Peyer's patch (tissue), 4 donors: ENCODE measurements at regions not wholly inside any gene's neighbourhood (a gene's known extent, or its start where the extent isn't known, plus 50 kb on each side); places are given as distances from the start of the nearest gene placed in this dataset.

ENCODE experiments used
- DNase-seq, 3 donors: peaks; one replicate each; pipeline ENCODE4 v3.0.0-alpha.2; 2017 to 2019
- H3K27ac ChIP-seq, 4 donors: fragments of 200-600 bp; sonication (generic); one replicate each; pipeline ENCODE4 v1.5.1; 2016 to 2019
- H3K27me3 ChIP-seq, 2 donors: fragments of 200-600 bp; sonication (generic); one replicate each; pipeline ENCODE4 v1.5.1; 2019
- H3K36me3 ChIP-seq, 3 donors: fragments of 200-600 bp; sonication (generic); one replicate each; pipeline ENCODE4 v1.5.1; 2016 to 2019
- H3K4me1 ChIP-seq, 4 donors: fragments of 200-600 bp; sonication (generic); one replicate each; pipeline ENCODE4 v1.5.1; 2016 to 2019
- H3K4me3 ChIP-seq, 4 donors: fragments of 200-600 bp; sonication (generic); 1 replicate in 3 of 4; 2 replicates in 1 of 4; pipeline ENCODE4 v1.5.1; 2016 to 2019; ENCODE audit warnings: mild to moderate bottlenecking in 1 of 4
- H3K9me3 ChIP-seq, 4 donors: fragments of 200-600 bp; sonication (generic); one replicate each; pipeline ENCODE4 v1.5.1; 2016 to 2019; ENCODE audit warnings: mild to moderate bottlenecking in 1 of 4
- CTCF ChIP-seq, 6 experiments: fragments of 450-650 bp in 4 of 6; fragments of 200-600 bp in 2 of 6; sonication (generic) in 1 of 6; IDR thresholded peaks; one replicate each; pipeline ENCODE4 v1.5.1; 2017 to 2019; ENCODE audit warnings: antibody characterized with exemption in 6 of 6, mild to moderate bottlenecking in 3 of 6, moderate library complexity in 1 of 6
- POLR2A ChIP-seq, 2 donors: fragments of 450-650 bp; IDR thresholded peaks; one replicate each; pipeline ENCODE4 v1.5.1; 2017; ENCODE audit warnings: antibody characterized with exemption in 2 of 2, mild to moderate bottlenecking in 2 of 2, moderate library complexity in 2 of 2

GRCh38 chr5:87152886-87153285 lies 114.8 kb upstream of the RASA1 start:
- no peak overlapping the region for H3K27ac ChIP-seq
- no peaks in the 10 kb centered on the region for H3K4me1 ChIP-seq
- no peaks in the 10 kb centered on the region for H3K27me3 ChIP-seq
- H3K36me3 ChIP-seq = no peaks in the 10 kb centered on the region
- H3K4me3 ChIP-seq = no peak overlapping the region
- DNase-seq = no peak
- TF ChIP-seq POLR2A (IDR thresholded peaks at IDR 0.05) (no peak), CTCF (IDR thresholded peaks at IDR 0.05) (no peak)
- H3K9me3 ChIP-seq = no peaks in the 10 kb centered on the region

GRCh38 chr5:87154191-87154590 lies 113.5 kb upstream of the RASA1 start:
- Histone ChIP-seq H3K4me3 (no peak overlapping the region), H3K36me3 (no peaks in the 10 kb centered on the region), H3K4me1 (no peaks in the 10 kb centered on the region), H3K27me3 (no peaks in the 10 kb centered on the region), H3K27ac (no peak overlapping the region), H3K9me3 (no peaks in the 10 kb centered on the region)
- DNase-seq = no peak
- no peak for TF ChIP-seq POLR2A (IDR thresholded peaks at IDR 0.05)

- Histone ChIP-seq H3K4me1 (no peaks in the 10 kb centered on the region), H3K4me3 (no peak overlapping the region)
- TF ChIP-seq POLR2A (IDR thresholded peaks at IDR 0.05) (no peak), CTCF (IDR thresholded peaks at IDR 0.05) (no peak)
Observed at GRCh38 chr5:87155106-87155505, 112.6 kb upstream of the RASA1 start.

GRCh38 chr5:87156631-87157030 lies 111.1 kb upstream of the RASA1 start:
- Histone ChIP-seq H3K27me3 (no peaks in the 10 kb centered on the region), H3K4me1 (no peaks in the 10 kb centered on the region), H3K27ac (no peak overlapping the region), H3K36me3 (no peaks in the 10 kb centered on the region), H3K9me3 (no peaks in the 10 kb centered on the region), H3K4me3 (no peak overlapping the region)
- no peak for DNase-seq
- no peak for TF ChIP-seq POLR2A (IDR thresholded peaks at IDR 0.05)
- TF ChIP-seq CTCF (IDR thresholded peaks at IDR 0.05) = no peak

More at GRCh38 chr5:87155106-87155505, 112.6 kb upstream of the RASA1 start:
- no peaks in the 10 kb centered on the region for H3K9me3 ChIP-seq
- DNase-seq = no peak
- H3K27ac ChIP-seq = no peak overlapping the region
- H3K27me3 ChIP-seq = no peaks in the 10 kb centered on the region
- no peaks in the 10 kb centered on the region for H3K36me3 ChIP-seq

- TF ChIP-seq POLR2A (IDR thresholded peaks at IDR 0.05) (no peak), CTCF (IDR thresholded peaks at IDR 0.05) (no peak)
- no peaks in the 10 kb centered on the region for H3K4me1 ChIP-seq
Observed at GRCh38 chr5:87164409-87164808, 103.3 kb upstream of the RASA1 start.

GRCh38 chr5:87169300-87169991 lies 98.2 kb upstream of the RASA1 start:
- DNase-seq = no peak
- no peak overlapping the region for H3K27ac ChIP-seq
- no peak overlapping the region for H3K4me3 ChIP-seq
- H3K9me3 ChIP-seq = no peaks in the 10 kb centered on the region
- no peak for TF ChIP-seq CTCF (IDR thresholded peaks at IDR 0.05)
- no peak for TF ChIP-seq POLR2A (IDR thresholded peaks at IDR 0.05)
- H3K27me3 ChIP-seq = no peaks in the 10 kb centered on the region
- no peaks in the 10 kb centered on the region for H3K36me3 ChIP-seq
- H3K4me1 ChIP-seq = no peaks in the 10 kb centered on the region

More at GRCh38 chr5:87164409-87164808, 103.3 kb upstream of the RASA1 start:
- no peak overlapping the region for H3K4me3 ChIP-seq
- H3K36me3 ChIP-seq = no peaks in the 10 kb centered on the region
- DNase-seq = no peak
- H3K27ac ChIP-seq = no peak overlapping the region
- H3K9me3 ChIP-seq = no peaks in the 10 kb centered on the region
- H3K27me3 ChIP-seq = no peaks in the 10 kb centered on the region
